ENCODE measurements at regions not wholly inside any gene's neighbourhood (a gene's known extent, or its start where the extent isn't known, plus 50 kb on each side); places are given as distances from the start of the nearest gene placed in this dataset.

GRCh38 chr4:125749354-125749753 is 434.6 kb downstream of the FAT4 start:
- Histone ChIP-seq H3F3A (ENCODE audit: insufficient read depth, low read length) (no peaks in the 10 kb centered on the region), H2AFZ (ENCODE audit: low read length) (no peak overlapping the region), H3K9me3 (replicated peaks; ENCODE audit: insufficient read depth, low read length) (no peaks in the 10 kb centered on the region), H3K4me3 (ENCODE audit: low read length) (no peak overlapping the region), H3K9ac (ENCODE audit: low read length) (no peak overlapping the region), H3K27me3 (replicated peaks; ENCODE audit: insufficient read depth, low read length) (no peaks in the 10 kb centered on the region), H3K36me3 (replicated peaks; ENCODE audit: insufficient read depth, low read length) (no peaks in the 10 kb centered on the region), H3K4me2 (ENCODE audit: low read depth, low read length) (no peak overlapping the region), H3K79me2 (ENCODE audit: low read length) (no peaks in the 10 kb centered on the region), H3K27ac (ENCODE audit: low read length) (no peak overlapping the region), H4K20me1 (ENCODE audit: insufficient read depth, low read length) (no peaks in the 10 kb centered on the region), H3K4me1 (ENCODE audit: low read length) (no peaks in the 10 kb centered on the region), H3K9me2 (replicated peaks; ENCODE audit: insufficient read depth, low read length) (no peaks in the 10 kb centered on the region)
- no peak for DNase-seq
- TF ChIP-seq EZH2 (optimal IDR thresholded peaks at IDR 0.05; ENCODE audit: low read depth, low read length), result no peak
- TF ChIP-seq EZH2phosphoT487 (IDR thresholded peaks at IDR 0.05; ENCODE audit: low read length), result no peak
- TF ChIP-seq CTCF (IDR thresholded peaks at IDR 0.05; ENCODE audit: low read length), result no peak

GRCh38 chr4:125750399-125750798 is 435.6 kb downstream of the FAT4 start:
- H3F3A ChIP-seq (ENCODE audit: insufficient read depth, low read length), result no peaks in the 10 kb centered on the region
- DNase-seq, result no peak
- no peaks in the 10 kb centered on the region for H3K4me1 ChIP-seq (ENCODE audit: low read length)
- H3K27me3 ChIP-seq (replicated peaks; ENCODE audit: insufficient read depth, low read length), result no peaks in the 10 kb centered on the region
- no peaks in the 10 kb centered on the region for H3K9me2 ChIP-seq (replicated peaks; ENCODE audit: insufficient read depth, low read length)
- H3K9ac ChIP-seq (ENCODE audit: low read length), result no peak overlapping the region
- no peak overlapping the region for H3K27ac ChIP-seq (ENCODE audit: low read length)
- no peak for TF ChIP-seq EZH2 (optimal IDR thresholded peaks at IDR 0.05; ENCODE audit: low read depth, low read length)
- TF ChIP-seq CTCF (IDR thresholded peaks at IDR 0.05; ENCODE audit: low read length), result no peak
- TF ChIP-seq EZH2phosphoT487 (IDR thresholded peaks at IDR 0.05; ENCODE audit: low read length), result no peak
- H3K36me3 ChIP-seq (replicated peaks; ENCODE audit: insufficient read depth, low read length), result no peaks in the 10 kb centered on the region
- H3K79me2 ChIP-seq (ENCODE audit: low read length), result no peaks in the 10 kb centered on the region
- H3K4me2 ChIP-seq (ENCODE audit: low read depth, low read length), result no peak overlapping the region
- no peak overlapping the region for H3K4me3 ChIP-seq (ENCODE audit: low read length)
- no peak overlapping the region for H2AFZ ChIP-seq (ENCODE audit: low read length)
- no peaks in the 10 kb centered on the region for H4K20me1 ChIP-seq (ENCODE audit: insufficient read depth, low read length)
- H3K9me3 ChIP-seq (replicated peaks; ENCODE audit: insufficient read depth, low read length), result no peaks in the 10 kb centered on the region

GRCh38 chr4:125750828-125751466 is 436.2 kb downstream of the FAT4 start:
- Histone ChIP-seq H3K27ac (ENCODE audit: low read length) (no peak overlapping the region), H3K79me2 (ENCODE audit: low read length) (no peaks in the 10 kb centered on the region), H3K4me3 (ENCODE audit: low read length) (no peak overlapping the region), H3K9me2 (replicated peaks; ENCODE audit: insufficient read depth, low read length) (no peaks in the 10 kb centered on the region), H3F3A (ENCODE audit: insufficient read depth, low read length) (no peaks in the 10 kb centered on the region), H3K4me2 (ENCODE audit: low read depth, low read length) (no peak overlapping the region), H3K4me1 (ENCODE audit: low read length) (no peaks in the 10 kb centered on the region), H3K36me3 (replicated peaks; ENCODE audit: insufficient read depth, low read length) (no peaks in the 10 kb centered on the region), H2AFZ (ENCODE audit: low read length) (no peak overlapping the region), H4K20me1 (ENCODE audit: insufficient read depth, low read length) (no peaks in the 10 kb centered on the region), H3K9ac (ENCODE audit: low read length) (no peak overlapping the region), H3K27me3 (replicated peaks; ENCODE audit: insufficient read depth, low read length) (no peaks in the 10 kb centered on the region), H3K9me3 (replicated peaks; ENCODE audit: insufficient read depth, low read length) (no peaks in the 10 kb centered on the region)
- DNase-seq, result no peak
- TF ChIP-seq CTCF (IDR thresholded peaks at IDR 0.05; ENCODE audit: low read length) (no peak), EZH2phosphoT487 (IDR thresholded peaks at IDR 0.05; ENCODE audit: low read length) (no peak), EZH2 (optimal IDR thresholded peaks at IDR 0.05; ENCODE audit: low read depth, low read length) (no peak)
